ENCODE measurements at regions not wholly inside any gene's neighbourhood (a gene's known extent, or its start where the extent isn't known, plus 50 kb on each side); places are given as distances from the start of the nearest gene placed in this dataset.

DNA sequence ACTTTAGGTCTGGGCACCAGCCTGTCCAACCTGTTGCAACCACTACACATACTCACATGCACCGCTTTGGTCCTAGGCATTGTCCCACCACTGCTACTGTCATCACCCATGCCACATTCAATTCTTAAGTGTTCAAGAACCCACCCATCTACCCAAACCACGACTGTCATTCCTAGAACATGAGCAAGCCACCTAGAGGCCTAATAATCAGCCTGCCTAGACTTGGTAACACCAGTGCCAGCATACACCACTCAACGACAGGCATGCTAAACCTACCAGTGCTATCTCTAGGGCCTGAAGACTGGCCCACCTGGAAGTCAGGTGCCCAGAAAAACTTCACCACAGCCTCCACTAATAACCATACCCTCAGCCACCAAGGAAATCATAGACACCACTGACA, 532.8 kb upstream of the DEPDC1 start:
- H3K4me3 ChIP-seq (ENCODE audit: low read depth, low read length): no peak overlapping the region
- DNase-seq (ENCODE audit: low read depth): no peak
- TF ChIP-seq, protein P1, sequence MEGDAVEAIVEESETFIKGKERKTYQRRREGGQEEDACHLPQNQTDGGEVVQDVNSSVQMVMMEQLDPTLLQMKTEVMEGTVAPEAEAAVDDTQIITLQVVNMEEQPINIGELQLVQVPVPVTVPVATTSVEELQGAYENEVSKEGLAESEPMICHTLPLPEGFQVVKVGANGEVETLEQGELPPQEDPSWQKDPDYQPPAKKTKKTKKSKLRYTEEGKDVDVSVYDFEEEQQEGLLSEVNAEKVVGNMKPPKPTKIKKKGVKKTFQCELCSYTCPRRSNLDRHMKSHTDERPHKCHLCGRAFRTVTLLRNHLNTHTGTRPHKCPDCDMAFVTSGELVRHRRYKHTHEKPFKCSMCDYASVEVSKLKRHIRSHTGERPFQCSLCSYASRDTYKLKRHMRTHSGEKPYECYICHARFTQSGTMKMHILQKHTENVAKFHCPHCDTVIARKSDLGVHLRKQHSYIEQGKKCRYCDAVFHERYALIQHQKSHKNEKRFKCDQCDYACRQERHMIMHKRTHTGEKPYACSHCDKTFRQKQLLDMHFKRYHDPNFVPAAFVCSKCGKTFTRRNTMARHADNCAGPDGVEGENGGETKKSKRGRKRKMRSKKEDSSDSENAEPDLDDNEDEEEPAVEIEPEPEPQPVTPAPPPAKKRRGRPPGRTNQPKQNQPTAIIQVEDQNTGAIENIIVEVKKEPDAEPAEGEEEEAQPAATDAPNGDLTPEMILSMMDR (conservative IDR thresholded peaks at IDR 0.05; ENCODE audit: low read depth, low read length): no peak

DNA sequence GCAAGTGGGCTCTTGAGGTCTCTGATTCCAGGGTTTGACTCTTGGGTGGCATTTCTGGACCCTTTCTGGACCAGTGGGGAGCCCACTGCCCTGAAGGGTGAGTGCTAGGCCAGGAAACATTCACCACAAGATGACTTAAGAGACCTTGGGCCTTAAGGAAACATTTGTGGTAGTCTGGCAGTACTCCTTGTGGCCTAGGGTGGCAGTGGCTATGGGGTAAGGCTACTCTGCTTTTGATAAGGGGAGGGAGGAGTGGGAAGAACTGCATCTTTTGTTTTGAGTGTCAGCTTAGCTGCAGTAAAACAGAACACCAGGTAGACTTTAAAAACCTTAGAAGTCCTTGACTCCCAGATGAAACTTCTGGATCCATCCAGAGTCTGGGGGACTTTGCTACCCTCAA, 529.3 kb upstream of the LRRC7 start:
- no peak for DNase-seq (ENCODE audit: low read depth)
- TF ChIP-seq, protein P1 (conservative IDR thresholded peaks at IDR 0.05; ENCODE audit: low read depth, low read length): no peak

DNA sequence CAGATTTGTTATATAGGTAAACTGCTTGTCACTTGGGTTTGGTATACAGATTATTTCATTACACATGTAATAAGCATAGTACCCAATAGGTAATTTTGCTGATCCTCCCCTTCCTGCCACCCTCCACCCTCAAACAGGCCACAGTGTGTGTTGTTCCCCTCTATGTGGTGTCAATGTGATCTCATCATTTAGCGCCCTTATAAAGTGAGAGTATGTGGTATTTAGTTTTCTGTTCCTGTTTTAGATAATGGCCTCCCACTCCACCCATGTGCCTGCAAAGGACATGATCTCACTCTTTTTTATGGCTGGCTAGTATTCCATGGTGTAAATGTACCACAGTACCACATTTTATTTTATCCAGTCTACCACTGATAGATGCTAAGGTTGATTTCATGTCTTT, 522.1 kb upstream of the LRRC7 start:
- H3K4me3 ChIP-seq (ENCODE audit: low read depth, low read length): no peak overlapping the region
- TF ChIP-seq, protein P1 (conservative IDR thresholded peaks at IDR 0.05; ENCODE audit: low read depth, low read length): no peak
- DNase-seq (ENCODE audit: low read depth): no peak

More for the DNA sequence above, 529.3 kb upstream of the LRRC7 start:
- no peak overlapping the region for H3K4me3 ChIP-seq (ENCODE audit: low read depth, low read length)

DNA sequence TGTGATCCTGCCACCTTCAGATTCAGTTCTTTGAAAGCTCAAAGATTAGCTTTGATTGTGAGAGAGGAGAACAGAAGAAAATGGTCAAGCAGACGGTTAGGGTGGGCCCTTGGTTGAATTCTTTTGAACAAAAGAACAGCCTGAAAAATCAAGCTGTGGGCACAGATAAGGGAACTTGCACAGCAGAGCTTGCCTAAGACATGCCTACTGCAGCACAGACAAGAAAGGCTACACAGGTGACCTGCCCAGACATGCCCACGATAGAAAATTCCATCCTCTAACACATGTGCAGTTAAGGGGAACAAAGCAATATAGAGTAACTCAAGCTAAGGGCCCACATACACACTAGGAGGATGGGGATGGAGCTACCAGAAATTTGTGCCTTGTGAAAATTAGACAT, 512.5 kb upstream of the LRRC7 start:
- peak; percentile 0 for DNase-seq (ENCODE audit: low read depth)
- TF ChIP-seq, protein P1 (conservative IDR thresholded peaks at IDR 0.05; ENCODE audit: low read depth, low read length): no peak
- no peak overlapping the region for H3K4me3 ChIP-seq (ENCODE audit: low read depth, low read length)

DNA sequence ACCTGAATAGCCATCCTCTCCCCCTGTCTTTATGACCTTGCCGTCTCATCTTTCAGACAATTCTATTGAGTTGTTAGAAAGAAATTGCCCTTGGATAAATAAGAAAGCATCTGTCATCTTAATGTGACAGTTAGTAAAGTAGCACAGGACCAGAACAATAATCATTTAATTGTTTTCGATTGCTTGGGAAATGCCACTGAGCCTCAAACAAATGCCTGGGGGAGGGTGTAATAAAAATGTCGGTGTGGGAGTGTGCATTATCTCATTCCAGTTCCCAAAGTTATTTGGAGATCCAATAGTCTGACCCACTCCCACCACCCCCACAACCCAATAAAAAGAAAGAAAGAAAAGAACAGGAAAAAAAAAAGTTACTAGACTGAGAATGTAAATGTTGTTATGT, 509.3 kb upstream of the LRRC7 start:
- no peak overlapping the region for H3K4me3 ChIP-seq (ENCODE audit: low read depth, low read length)
- TF ChIP-seq, protein P1 (conservative IDR thresholded peaks at IDR 0.05; ENCODE audit: low read depth, low read length): no peak
- no peak for DNase-seq (ENCODE audit: low read depth)

DNA sequence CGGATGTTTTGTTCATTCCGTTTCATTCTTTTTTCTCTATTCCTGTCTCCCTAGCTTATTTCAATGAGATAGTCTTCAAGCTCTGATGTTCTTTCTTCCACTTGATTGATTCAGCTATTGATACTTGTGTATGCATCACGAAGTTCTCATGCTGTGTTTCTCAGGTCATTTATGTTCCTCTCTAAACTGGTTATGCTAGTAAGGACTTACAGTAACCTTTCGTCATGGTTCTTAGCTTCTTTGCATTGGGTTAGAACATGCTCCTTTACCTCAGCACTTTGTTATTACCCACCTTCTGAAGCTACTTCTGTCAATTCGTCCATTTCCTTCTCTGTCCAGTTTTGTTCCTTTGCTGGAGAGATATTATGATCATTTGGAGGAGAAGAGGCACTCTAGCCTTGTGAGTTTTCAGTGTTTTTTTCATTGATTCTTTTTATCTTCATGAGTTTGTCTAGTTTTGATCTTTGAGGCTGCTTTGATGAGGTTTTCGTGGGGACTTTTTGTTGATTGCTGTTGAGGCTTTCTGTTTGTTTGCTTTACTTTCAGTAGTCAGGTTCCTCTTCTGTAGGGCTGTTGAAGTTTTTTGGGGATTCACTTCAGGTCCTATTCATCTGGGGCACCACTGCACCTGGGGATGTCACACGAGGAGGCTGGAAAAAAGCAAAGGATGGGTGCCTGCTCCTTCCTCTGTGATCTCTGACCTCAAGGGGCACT, 496.9 kb upstream of the LRRC7 start:
- DNase-seq (ENCODE audit: low read depth): no peak
- H3K4me3 ChIP-seq (ENCODE audit: low read depth, low read length): no peak overlapping the region
- TF ChIP-seq, protein P1 (conservative IDR thresholded peaks at IDR 0.05; ENCODE audit: low read depth, low read length): no peak

DNA sequence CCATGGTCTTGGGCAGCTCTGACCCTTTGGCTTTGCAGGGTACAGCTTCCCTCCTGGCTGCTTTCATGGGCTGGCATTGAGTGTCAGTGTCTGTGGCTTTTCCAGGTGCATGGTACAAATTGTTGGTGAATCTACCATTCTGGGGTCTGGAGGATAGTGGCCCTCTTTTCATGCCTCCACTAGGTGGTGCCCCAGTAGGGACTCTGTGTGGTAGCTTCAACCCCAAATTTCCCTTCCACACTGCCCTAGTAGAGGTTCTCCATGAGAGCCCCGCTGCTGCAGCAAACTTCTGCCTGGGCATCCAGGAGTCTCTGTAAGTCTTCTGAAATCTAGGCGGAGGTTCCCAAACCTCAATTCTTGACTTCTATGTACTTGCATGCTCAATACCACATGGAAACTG, 494.5 kb upstream of the LRRC7 start:
- no peak overlapping the region for H3K4me3 ChIP-seq (ENCODE audit: low read depth, low read length)
- DNase-seq (ENCODE audit: low read depth): peak; percentile 1
- TF ChIP-seq, protein P1 (conservative IDR thresholded peaks at IDR 0.05; ENCODE audit: low read depth, low read length): peak; percentile 20
